Neuronal stem cell (in vitro differentiated cells): ENCODE measurements at regions not wholly inside any gene's neighbourhood (a gene's known extent, or its start where the extent isn't known, plus 50 kb on each side); places are given as distances from the start of the nearest gene placed in this dataset.

Experiments used
- DNase-seq: peaks from one replicate; pipeline ENCODE4 v3.0.0-alpha.2; 2013; ENCODE audit warnings: low spot score
- H2AFZ ChIP-seq: one replicate; pipeline ENCODE4 v1.6.1; 2013; ENCODE audit warnings: mild to moderate bottlenecking, low read length, inconsistent platforms
- H2AK5ac ChIP-seq: 2 replicates; pipeline ENCODE4 v1.6.1; 2013; ENCODE audit warnings: low read depth, mild to moderate bottlenecking, inconsistent platforms, low read length, moderate library complexity, mixed read lengths
- H2BK120ac ChIP-seq: 2 replicates; pipeline ENCODE4 v1.6.1; 2013; ENCODE audit warnings: low read depth, mild to moderate bottlenecking, inconsistent platforms, low read length, moderate library complexity, mixed read lengths
- H2BK12ac ChIP-seq: one replicate; pipeline ENCODE4 v1.6.1; 2013; ENCODE audit warnings: low read length, inconsistent platforms
- H2BK15ac ChIP-seq: 2 replicates; pipeline ENCODE4 v1.6.1; 2013; ENCODE audit warnings: mild to moderate bottlenecking, low read length, inconsistent platforms, mixed read lengths
- H2BK5ac ChIP-seq: one replicate; pipeline ENCODE4 v1.6.1; 2013; ENCODE audit warnings: inconsistent platforms, mild to moderate bottlenecking, low read length, moderate library complexity
- H3K14ac ChIP-seq: one replicate; pipeline ENCODE4 v1.6.1; 2013; ENCODE audit warnings: low read length, inconsistent platforms
- H3K18ac ChIP-seq: 2 replicates; pipeline ENCODE4 v1.6.1; 2013; ENCODE audit warnings: low read length, inconsistent platforms
- H3K23ac ChIP-seq: 2 replicates; pipeline ENCODE4 v1.6.1; 2013; ENCODE audit warnings: low read depth, mild to moderate bottlenecking, mixed read lengths, low read length, inconsistent platforms; ENCODE audit not compliant: poor library complexity
- H3K27ac ChIP-seq: replicated peaks from 3 replicates; pipeline ENCODE4 v1.5.1; 2013; ENCODE audit warnings: low read length, inconsistent platforms
- H3K27me3 ChIP-seq, 3 experiments: 2 replicates each; pipeline ENCODE4 v1.6.1; 2013; ENCODE audit warnings: low read length in 3 of 3, mild to moderate bottlenecking in 2 of 3, inconsistent platforms in 1 of 3, low read depth in 1 of 3, mixed read lengths in 1 of 3, moderate library complexity in 1 of 3; ENCODE audit not compliant: control insufficient read depth in 3 of 3, insufficient read depth in 3 of 3
- H3K36me3 ChIP-seq, 2 donors: replicated peaks in 1 of 2; 2 replicates each; pipeline ENCODE4 v1.6.1; 2013; ENCODE audit warnings: low read length in 2 of 2; ENCODE audit not compliant: control insufficient read depth in 2 of 2, insufficient read depth in 2 of 2
- H3K4ac ChIP-seq: 2 replicates; pipeline ENCODE4 v1.6.1; 2013; ENCODE audit warnings: inconsistent platforms, mild to moderate bottlenecking, low read length, moderate library complexity
- H3K4me1 ChIP-seq, 2 donors: 1 replicate in 1 of 2; 2 replicates in 1 of 2; pipeline ENCODE4 v1.6.1; 2013; ENCODE audit warnings: low read length in 2 of 2, low read depth in 1 of 2; ENCODE audit not compliant: control insufficient read depth in 2 of 2, insufficient read depth in 1 of 2
- H3K4me2 ChIP-seq: one replicate; pipeline ENCODE4 v1.6.1; 2013; ENCODE audit warnings: mild to moderate bottlenecking, low read length, inconsistent platforms; ENCODE audit not compliant: insufficient read depth, poor library complexity, severe bottlenecking
- H3K4me3 ChIP-seq, 2 donors: 2 replicates each; pipeline ENCODE4 v1.5.1; 2013; ENCODE audit warnings: low read length in 2 of 2, mild to moderate bottlenecking in 2 of 2, inconsistent platforms in 1 of 2, moderate library complexity in 1 of 2
- H3K79me1 ChIP-seq: one replicate; pipeline ENCODE4 v1.6.1; 2013; ENCODE audit warnings: low read depth, mild to moderate bottlenecking, inconsistent platforms, low read length, moderate library complexity
- H3K9ac ChIP-seq: one replicate; pipeline ENCODE4 v1.6.1; 2013; ENCODE audit warnings: mild to moderate bottlenecking, low read depth, low read length, inconsistent platforms; ENCODE audit not compliant: poor library complexity
- H3K9me3 ChIP-seq, 2 donors: replicated peaks in 1 of 2; 2 replicates each; pipeline versions ENCODE3 to v1.6.1; 2013; ENCODE audit warnings: low read length in 2 of 2, mild to moderate bottlenecking in 2 of 2, inconsistent platforms in 1 of 2, low read depth in 1 of 2, mixed read lengths in 1 of 2, moderate library complexity in 1 of 2; ENCODE audit not compliant: control insufficient read depth in 2 of 2, insufficient read depth in 1 of 2
- H4K8ac ChIP-seq: one replicate; pipeline ENCODE4 v1.6.1; 2013; ENCODE audit warnings: low read depth, mild to moderate bottlenecking, inconsistent platforms, low read length, moderate library complexity
- H4K91ac ChIP-seq: one replicate; pipeline ENCODE4 v1.6.1; 2013; ENCODE audit warnings: low read length, low read depth, mild to moderate bottlenecking, inconsistent platforms; ENCODE audit not compliant: poor library complexity
- WGBS, 2 donors: extraction: QIAGEN DNeasy Blood & Tissue Kit; methylation state at CpG; one replicate each; pipeline ENCODE4 v1.1.7; 2013; ENCODE audit warnings: missing lambda C conversion rate in 2 of 2, mixed read lengths in 1 of 2; ENCODE audit not compliant: insufficient read length in 2 of 2, insufficient replicate concordance in 1 of 2; ENCODE audit errors: extremely low coverage in 2 of 2; 5-methylcytosine and 5-hydroxymethylcytosine counted together

- Histone ChIP-seq H3K18ac (no peak overlapping the region), H2BK15ac (no peak overlapping the region), H3K79me1 (no peaks in the 10 kb centered on the region), H3K4me2 (no peak overlapping the region), H3K27me3 (no peaks in the 10 kb centered on the region), H2AK5ac (no peak overlapping the region), H3K23ac (no peak overlapping the region), H3K14ac (no peak overlapping the region), H2AFZ (no peak overlapping the region), H2BK5ac (no peak overlapping the region), H3K4ac (no peak overlapping the region), H3K27ac (no peak overlapping the region), H3K9ac (no peak overlapping the region), H2BK12ac (no peak overlapping the region), H4K8ac (no peak overlapping the region), H2BK120ac (no peak overlapping the region), H3K9me3 (no peaks in the 10 kb centered on the region), H3K4me1 (no peaks in the 10 kb centered on the region), H3K4me3 (no peak overlapping the region), H4K91ac (no peak overlapping the region), H3K36me3 (no peaks in the 10 kb centered on the region)
- WGBS, 2 donors: no CpG with 5 or more reads among the region's 2 CpGs
- DNase-seq: no peak
Observed at GRCh38 chr1:115457289-115457688, 119.2 kb upstream of the NGF start.

- Histone ChIP-seq H3K9ac (peak overlapping the region; percentile 5), H3K4me2 (no peak overlapping the region), H2BK12ac (peak overlapping the region; percentile 53), H3K14ac (no peak overlapping the region), H2BK5ac (no peak overlapping the region), H2AFZ (no peak overlapping the region), H2AK5ac (no peak overlapping the region), H3K18ac (peak overlapping the region; percentile 74), H4K8ac (no peak overlapping the region), H3K23ac (no peak overlapping the region), H2BK120ac (no peak overlapping the region), H3K4me1 (no peaks in the 10 kb centered on the region), H4K91ac (no peak overlapping the region), H3K27me3 (no peaks in the 10 kb centered on the region), H3K4ac (no peak overlapping the region), H3K36me3 (no peaks in the 10 kb centered on the region), H2BK15ac (no peak overlapping the region), H3K4me3 (no peak overlapping the region), H3K79me1 (no peaks in the 10 kb centered on the region), H3K9me3 (no peaks in the 10 kb centered on the region), H3K27ac (no peak overlapping the region)
- WGBS, 2 donors: no CpG with 5 or more reads among the region's 11 CpGs
- DNase-seq: no peak
Observed at GRCh38 chr1:115456441-115456961, 118.5 kb upstream of the NGF start.

GRCh38 chr1:115454837-115455511, 116.9 kb upstream of the NGF start:
- no peak overlapping the region for H3K27ac ChIP-seq
- no peaks in the 10 kb centered on the region for H3K36me3 ChIP-seq
- no peak overlapping the region for H2BK120ac ChIP-seq
- no peak overlapping the region for H2AFZ ChIP-seq
- no peak overlapping the region for H3K4me3 ChIP-seq
- H3K4me1 ChIP-seq: no peaks in the 10 kb centered on the region
- no peak overlapping the region for H2AK5ac ChIP-seq
- H2BK12ac ChIP-seq: no peak overlapping the region
- no CpG with 5 or more reads among the region's 13 CpGs for WGBS, 2 donors
- no peak overlapping the region for H3K4ac ChIP-seq
- no peak overlapping the region for H3K9ac ChIP-seq
- H2BK5ac ChIP-seq: no peak overlapping the region
- H3K14ac ChIP-seq: no peak overlapping the region
- no peak overlapping the region for H4K8ac ChIP-seq
- H3K9me3 ChIP-seq: no peaks in the 10 kb centered on the region
- no peak overlapping the region for H2BK15ac ChIP-seq
- no peak for DNase-seq
- H3K4me2 ChIP-seq: no peak overlapping the region
- no peaks in the 10 kb centered on the region for H3K27me3 ChIP-seq
- H4K91ac ChIP-seq: no peak overlapping the region
- H3K18ac ChIP-seq: no peak overlapping the region
- no peaks in the 10 kb centered on the region for H3K79me1 ChIP-seq
- H3K23ac ChIP-seq: no peak overlapping the region

- no peak overlapping the region for H2BK15ac ChIP-seq
- H3K9ac ChIP-seq: no peak overlapping the region
- DNase-seq: no peak
- H3K4me3 ChIP-seq: no peak overlapping the region
- no peak overlapping the region for H3K14ac ChIP-seq
- H2BK120ac ChIP-seq: no peak overlapping the region
- H3K36me3 ChIP-seq: no peaks in the 10 kb centered on the region
- H3K79me1 ChIP-seq: no peaks in the 10 kb centered on the region
- no peaks in the 10 kb centered on the region for H3K4me1 ChIP-seq
- H3K9me3 ChIP-seq: no peaks in the 10 kb centered on the region
- no peak overlapping the region for H2AFZ ChIP-seq
- no peak overlapping the region for H2AK5ac ChIP-seq
- H3K27ac ChIP-seq: no peak overlapping the region
- no peak overlapping the region for H4K8ac ChIP-seq
- H3K27me3 ChIP-seq: no peaks in the 10 kb centered on the region
- H3K23ac ChIP-seq: no peak overlapping the region
- H2BK12ac ChIP-seq: no peak overlapping the region
- H3K4me2 ChIP-seq: no peak overlapping the region
- H2BK5ac ChIP-seq: no peak overlapping the region
- no peak overlapping the region for H3K4ac ChIP-seq
- no CpG with 5 or more reads among the region's 2 CpGs for WGBS, 2 donors
- H4K91ac ChIP-seq: no peak overlapping the region
- H3K18ac ChIP-seq: no peak overlapping the region
Observed at GRCh38 chr1:115453666-115454065, 115.6 kb upstream of the NGF start.
